HG02943 (cell line): ENCODE measurements at regions not wholly inside any gene's neighbourhood (a gene's known extent, or its start where the extent isn't known, plus 50 kb on each side); places are given as distances from the start of the nearest gene placed in this dataset.
"Not testable (repeated sequence)": the region's sequence is repeated elsewhere in the genome, so short reads cannot be mapped to it uniquely, and the experiment has no call there.

Experiments used
- ATAC-seq: cut with Tn5 transposase; IDR thresholded peaks from one replicate; pipeline ENCODE4 v1.9.1; 2021; ENCODE audit warnings: mild to moderate bottlenecking, low read depth, moderate library complexity; ENCODE audit not compliant: unreplicated experiment

- ATAC-seq, result no peak
Observed at GRCh38 chr3:194189243-194189791, 53.4 kb downstream of the HES1 start.

GRCh38 chr3:194191850-194192249 lies 55.9 kb downstream of the HES1 start:
- ATAC-seq, result not testable (repeated sequence)

GRCh38 chr3:194194051-194194756 lies 58.3 kb downstream of the HES1 start:
- no peak for ATAC-seq

- no peak for ATAC-seq
Observed at GRCh38 chr3:194194757-194195085, 58.8 kb downstream of the HES1 start.

- no peak for ATAC-seq
Observed at GRCh38 chr3:194195611-194196010, 59.7 kb downstream of the HES1 start.

GRCh38 chr3:194196876-194197275 lies 60.9 kb downstream of the HES1 start:
- ATAC-seq, result no peak

GRCh38 chr3:194197396-194197960 lies 61.5 kb downstream of the HES1 start:
- ATAC-seq, result no peak

- ATAC-seq, result no peak
Observed at GRCh38 chr3:194197981-194198695, 62.2 kb downstream of the HES1 start.

GRCh38 chr3:194198938-194199337 lies 63.0 kb downstream of the HES1 start:
- no peak for ATAC-seq

GRCh38 chr3:194200422-194201081 lies 64.6 kb downstream of the HES1 start:
- no peak for ATAC-seq

- no peak for ATAC-seq
Observed at GRCh38 chr3:194201953-194202666, 66.2 kb downstream of the HES1 start.

- ATAC-seq, result no peak
Observed at GRCh38 chr3:194203482-194204041, 67.6 kb downstream of the HES1 start.

GRCh38 chr3:194204042-194204987 lies 68.4 kb downstream of the HES1 start:
- no peak for ATAC-seq

GRCh38 chr3:194205675-194206133 lies 69.8 kb downstream of the HES1 start:
- no peak for ATAC-seq

- no peak for ATAC-seq
Observed at GRCh38 chr3:194206320-194206719, 70.4 kb downstream of the HES1 start.

GRCh38 chr3:194208709-194209108 lies 72.8 kb downstream of the HES1 start:
- ATAC-seq, result no peak

- no peak for ATAC-seq
Observed at GRCh38 chr3:194212161-194212844, 76.4 kb downstream of the HES1 start.

GRCh38 chr3:194212845-194213331 lies 76.9 kb downstream of the HES1 start:
- ATAC-seq, result no peak
